ENCODE measurements at regions not wholly inside any gene's neighbourhood (a gene's known extent, or its start where the extent isn't known, plus 50 kb on each side); places are given as distances from the start of the nearest gene placed in this dataset.
"Not testable (repeated sequence)": the region's sequence is repeated elsewhere in the genome, so short reads cannot be mapped to it uniquely, and the experiment has no call there.

DNA sequence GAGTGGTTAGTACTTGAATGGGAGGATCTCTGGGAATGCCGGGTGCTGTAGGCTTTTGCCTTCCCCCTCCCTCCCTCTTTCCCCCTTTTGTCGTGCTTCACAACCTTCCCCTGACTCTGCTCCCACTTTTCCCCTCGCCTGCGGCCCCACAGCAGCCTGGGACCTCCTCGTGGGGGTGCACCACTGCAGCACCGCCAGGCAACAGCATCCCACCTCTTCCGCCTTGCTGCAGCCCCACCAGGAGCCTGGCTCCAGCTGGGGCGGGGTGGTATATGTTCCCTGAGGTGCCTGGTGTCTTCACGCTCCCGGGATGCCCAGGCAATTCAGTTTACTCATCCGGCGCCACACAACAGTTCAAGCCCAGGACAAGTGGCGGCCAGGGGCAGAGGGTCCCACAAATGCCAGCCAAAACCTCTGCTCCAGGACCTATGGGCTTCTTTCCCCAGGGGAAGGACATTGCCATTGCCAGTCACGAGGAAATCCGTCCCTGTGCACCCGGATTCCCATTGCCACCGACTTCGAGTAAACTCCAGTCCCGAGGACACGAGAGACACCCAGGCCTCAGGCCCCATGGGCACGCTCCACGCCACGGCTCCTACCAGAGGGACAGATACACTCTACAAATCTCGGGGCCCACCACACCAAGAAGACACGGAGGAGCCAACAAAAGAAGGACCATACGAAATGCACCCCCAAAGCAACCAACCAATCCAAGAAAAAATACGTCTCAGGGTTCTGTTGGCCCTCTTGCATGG, 181.7 kb downstream of the ALG10 start:
- no peak for DNase-seq

DNA sequence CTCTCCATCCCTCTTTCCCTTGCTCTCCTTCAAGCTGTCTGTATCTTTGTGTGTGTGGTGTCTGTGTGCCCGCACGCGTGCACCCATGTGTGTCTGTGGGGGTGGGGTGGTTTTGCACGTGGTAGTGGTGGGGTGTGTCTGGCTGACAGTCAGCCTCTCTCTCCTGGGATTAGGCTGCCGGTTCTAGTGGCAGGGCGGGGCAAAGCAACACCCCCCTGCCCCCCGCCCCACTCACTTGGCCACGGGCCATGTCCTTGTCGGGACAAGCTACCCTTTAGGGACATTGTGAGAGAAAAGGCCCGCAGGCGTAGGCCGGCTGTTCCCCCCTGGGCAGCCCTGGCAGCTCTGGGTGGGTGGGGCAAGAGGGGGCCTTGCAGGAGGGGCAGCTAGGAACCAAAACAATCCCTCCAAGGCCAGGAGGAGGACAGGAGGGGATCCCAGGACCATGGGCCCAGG, 182.6 kb downstream of the ALG10 start:
- DNase-seq = no peak

DNA sequence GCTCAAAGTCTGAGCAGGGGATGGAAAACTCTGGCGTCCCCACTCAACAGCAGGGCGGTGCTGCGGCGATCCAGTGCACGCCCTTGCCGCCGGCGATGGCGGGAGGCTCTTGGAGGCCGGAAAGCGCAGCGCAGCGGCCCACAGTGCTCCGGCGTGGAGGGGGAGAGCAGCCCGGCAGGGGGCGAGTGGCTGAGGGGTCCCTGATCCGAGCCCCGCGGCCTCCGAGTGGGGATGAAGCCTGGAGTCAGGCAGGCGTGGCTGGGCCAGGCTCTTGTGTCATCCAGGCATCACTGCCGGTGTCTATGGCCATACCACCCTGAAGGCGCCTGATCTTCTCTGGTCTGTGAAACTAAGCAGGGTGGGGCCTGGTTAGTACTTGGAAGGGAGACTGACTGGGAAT, 183.1 kb downstream of the ALG10 start:
- DNase-seq = no peak

DNA sequence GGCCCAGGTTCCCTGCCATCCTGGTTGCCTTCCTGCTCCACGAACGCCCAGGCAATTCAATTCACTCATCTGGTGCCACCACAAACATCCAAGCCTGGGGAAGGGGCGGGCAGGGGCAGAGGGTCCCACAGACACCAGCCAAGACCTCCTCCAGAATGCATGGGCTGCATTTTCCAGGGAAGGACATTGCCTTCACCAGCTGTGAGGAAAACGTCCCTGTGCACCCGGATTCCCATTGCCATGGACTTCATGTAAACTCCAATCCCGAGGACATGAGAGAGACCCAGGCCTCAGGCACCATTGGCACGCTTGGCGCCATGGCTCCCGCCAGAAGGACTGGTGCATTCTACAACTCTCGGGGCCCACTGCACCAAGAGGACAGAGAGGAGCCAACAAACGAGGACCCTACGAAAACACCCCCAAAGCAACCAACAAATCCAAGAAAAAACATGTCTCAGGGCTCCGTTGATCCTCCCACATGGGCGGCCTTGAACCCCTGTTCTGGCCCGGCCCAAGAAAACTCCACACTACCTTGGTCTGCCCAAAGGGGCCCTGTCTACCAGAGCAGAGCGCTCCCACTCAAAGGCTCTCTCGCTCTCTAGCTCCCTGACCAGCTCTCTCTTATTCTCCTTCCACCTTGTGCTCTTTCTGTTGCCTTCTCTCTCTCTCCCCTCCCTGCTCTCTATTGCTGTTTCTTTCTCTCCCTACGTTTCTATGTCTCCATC, 183.9 kb downstream of the ALG10 start:
- DNase-seq = no peak

DNA sequence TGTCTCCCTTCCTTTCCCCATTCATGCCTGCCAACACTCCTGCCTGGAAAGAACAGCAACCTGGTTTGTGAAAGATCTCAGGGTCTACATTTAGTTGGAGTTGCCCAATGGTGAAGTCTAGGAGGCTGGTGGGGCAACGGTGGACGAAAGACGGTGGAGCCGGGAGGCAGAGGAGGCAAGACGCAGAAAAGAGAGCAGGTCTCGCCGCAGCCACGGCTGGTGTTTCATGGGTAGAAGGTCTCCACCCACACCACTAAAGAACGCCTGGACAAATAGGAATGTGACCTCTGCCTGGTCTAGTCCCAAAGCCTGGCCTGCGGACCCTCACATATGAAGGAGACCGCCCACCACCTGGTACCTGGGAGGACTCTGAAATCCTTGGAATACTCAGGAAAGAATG, 185.6 kb downstream of the ALG10 start:
- DNase-seq = no peak

DNA sequence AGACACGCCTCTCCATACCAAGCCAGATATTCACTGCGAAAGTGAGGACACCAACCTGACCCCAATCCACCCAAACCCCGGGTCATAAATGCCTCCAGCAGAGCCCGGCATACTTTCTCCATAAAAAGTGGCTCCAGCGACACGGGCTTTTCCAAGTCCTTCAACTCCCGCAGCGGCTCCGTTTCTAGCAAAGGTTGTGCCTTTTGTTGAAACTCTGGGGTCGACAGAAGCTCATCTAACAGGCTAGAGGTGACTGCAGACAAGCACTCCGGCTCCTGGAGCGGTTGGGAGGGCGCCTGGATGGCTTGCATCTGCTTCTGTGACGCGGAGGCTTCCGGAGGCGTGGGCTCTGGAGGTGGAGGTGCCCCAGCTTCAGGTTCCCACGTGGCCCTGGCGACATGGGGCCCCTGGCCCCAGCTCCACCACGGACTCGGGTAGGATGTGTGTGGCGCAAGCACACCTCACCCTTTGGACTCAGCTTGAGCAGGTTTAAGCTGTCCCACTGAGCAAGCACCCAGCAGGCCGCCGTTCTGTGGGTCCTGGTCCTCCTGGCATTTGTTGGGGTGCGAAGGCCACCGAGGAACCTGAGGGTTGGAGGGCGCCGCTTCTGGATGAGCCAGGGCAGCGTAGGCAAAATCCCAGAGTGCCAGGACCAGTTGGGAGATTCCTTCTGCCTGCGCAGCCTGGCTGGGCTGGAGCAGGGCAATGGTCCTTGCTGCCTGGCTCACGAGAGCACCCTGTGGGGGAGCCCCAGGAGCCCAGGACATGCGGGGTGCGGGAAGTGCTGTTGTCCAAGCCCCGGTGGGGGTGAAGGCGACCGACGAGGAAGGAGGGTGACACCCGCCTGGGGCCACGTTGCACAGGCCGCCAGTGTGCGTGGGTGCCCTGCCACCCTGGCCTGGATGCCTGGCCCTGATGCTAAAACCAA, 186.3 kb downstream of the ALG10 start:
- no peak for DNase-seq

DNA sequence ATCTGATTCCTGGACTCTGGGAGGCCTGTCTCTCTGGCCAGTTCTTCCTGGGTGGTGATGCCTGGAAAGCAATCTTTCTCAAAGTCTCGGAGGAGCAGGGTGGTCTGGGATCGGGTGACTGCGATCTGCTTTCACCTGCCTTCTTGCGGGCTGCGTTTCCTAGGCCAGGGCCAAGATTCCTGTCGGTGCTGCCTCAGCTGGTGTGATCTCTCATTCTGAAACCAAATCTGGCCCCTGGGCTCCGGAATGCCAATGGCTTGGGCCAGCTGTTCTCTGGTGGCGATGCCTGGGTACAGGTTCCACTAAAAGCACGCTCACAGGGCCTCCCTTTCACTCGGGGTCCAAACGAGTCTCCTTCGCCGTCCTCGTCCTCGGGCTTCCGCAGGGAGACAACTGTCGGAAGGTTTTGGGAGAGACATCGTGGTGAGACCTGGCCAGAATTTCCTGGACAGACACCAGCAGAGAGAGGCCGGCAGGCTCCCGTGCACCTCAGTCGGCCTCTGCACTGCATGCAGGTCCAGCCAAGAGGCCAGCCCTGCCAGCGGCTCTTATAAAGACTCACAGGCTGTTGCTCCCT, 187.1 kb downstream of the ALG10 start:
- DNase-seq = no peak

DNA sequence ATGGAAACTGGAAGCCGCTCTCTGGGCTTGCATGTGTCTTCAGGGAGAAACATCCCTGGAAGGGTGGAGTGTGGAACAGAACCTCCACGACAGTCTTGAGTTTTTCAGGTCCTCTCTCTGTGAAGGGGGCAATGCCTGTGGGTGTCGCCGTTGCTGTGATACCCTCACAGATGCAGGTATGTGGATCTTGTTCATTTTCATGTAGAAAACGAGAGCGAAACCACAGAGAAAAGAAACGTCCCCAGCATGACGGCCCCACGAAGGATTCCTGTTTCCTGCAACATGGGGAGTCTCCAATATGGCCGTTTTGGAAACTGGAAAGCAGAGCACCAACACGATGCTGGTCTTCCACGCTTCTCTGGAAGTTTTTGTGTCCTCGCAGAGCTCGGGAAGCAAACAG, 187.9 kb downstream of the ALG10 start:
- DNase-seq = no peak

DNA sequence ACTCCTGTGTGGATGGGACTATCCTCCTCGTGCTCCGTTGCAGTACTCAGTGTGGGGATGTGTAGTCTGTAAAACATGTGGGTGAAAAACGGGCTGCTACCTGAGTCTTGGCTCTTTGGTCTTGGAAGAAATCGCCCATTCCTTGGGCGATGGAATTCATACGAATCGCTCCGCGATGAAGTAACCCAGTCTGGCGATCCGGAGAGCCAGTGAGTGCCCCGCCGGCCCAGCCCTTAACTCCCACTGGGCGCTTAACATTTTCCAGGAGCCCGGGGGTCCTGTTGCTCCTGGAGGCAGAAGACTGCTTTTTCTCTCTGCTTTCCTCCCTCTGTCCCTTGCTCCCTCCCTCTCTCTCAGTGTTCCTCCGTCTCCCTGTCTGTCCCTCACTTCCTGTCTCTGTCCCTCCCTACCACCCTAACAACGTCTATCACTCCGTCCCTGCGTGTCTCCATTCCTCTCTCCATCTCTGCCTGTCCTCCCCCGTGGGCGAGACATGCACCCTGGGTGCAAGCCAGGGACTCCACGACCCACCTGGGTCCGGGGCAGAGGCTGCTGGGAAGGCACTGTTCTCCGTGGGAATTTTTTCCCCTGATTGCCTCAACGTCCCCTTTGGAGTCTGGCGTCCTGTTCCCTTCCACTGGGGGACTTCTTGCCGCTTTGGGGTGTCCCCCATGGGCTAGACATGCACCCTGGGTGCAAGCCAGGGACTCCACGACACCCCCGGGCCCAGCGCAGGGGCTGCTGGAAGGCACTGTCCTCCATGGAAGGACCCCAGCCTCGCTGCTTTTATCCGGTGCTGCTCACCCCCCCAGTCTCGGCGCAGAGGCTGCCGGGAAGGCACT, 188.6 kb downstream of the ALG10 start:
- DNase-seq = no peak

DNA sequence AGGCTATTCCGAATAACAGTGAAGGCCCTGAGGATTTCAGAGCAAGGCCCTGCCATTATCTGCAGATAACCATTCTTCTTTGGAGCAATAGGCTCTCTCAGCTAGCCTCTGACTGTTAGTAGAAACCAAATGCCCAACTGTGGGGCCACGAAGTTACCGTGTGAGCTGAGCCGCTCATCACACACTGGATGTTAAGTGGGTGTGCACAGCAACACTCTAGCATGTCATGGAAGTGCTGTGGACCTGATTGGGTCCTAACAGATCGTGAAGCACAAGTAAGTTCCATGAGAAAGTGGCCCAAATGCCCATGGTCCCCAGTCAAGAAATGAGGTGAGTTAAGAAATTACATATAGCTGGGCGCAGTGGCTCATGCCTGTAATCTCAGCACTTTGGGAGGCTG, 190.4 kb downstream of the ALG10 start:
- no peak for DNase-seq

DNA sequence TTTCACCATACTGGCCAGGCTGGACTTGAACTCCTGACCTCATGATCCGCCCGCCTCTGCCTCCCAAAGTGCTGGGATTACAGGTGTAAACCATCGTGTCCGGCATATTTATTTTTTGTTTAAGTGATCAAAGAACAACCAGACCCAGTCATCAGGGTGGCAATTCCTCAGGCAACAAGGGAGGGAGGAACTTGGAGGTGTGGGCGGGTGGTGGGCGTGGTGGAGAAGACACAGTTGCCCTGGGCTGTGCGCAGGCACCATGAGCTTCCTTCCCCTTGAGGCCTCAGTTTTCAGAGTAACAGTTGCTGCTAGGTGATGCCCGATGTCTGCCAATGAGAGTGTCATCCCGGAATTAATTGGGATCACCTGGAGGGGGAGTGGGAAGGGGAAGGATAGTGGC, 191.7 kb downstream of the ALG10 start:
- no peak for DNase-seq

DNA sequence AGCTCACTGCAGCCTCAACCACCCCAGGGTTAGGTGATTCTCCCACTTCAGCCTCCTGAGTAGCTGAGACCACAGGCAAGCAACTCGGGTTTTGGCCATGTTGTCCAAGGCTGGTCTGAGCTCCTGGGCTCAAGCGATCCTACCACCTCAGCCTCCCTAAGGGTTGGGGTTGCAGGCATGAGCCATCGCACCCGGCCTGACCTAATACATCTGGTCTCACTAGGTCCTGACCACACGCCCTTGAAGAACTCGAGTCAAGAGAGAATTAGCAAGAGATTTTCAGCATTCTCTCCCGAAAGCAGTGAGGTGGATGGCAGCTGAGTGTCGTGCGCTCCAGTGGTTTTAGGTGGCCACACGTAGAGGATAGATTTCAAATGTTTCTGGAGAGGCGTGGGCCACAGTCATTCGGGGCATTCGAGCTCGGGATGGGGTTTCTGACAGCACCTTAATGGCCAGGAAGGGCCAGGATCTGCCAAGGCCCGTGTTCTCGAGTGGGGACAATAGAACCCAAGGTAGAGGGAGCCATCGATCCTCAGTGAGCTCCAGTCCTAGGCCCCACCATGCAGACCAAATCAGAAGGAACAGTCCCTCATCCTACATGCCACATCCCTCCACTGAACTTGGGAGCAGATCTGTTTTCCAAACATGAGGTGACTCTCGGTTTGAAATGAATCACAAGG, 193.1 kb downstream of the ALG10 start:
- DNase-seq = no peak

DNA sequence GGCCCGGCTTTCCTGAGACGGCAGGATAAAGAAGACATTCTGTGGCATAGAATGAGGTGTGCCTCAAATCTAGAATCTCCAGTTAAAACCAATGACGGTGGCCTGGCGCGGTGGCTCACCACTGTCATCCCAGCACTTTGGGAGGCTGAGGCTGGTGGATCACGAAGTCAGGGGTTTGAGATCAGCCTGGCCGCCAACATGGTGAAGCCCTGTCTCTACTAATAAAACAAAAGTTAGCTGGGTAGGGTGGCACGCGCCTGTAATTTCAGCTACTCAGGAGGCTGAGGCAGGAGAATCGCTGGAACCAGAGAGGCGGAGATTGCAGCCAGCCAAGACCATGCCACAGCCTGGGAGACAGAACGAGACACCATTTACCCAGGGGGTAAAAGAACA, 193.6 kb downstream of the ALG10 start:
- no peak for DNase-seq

DNA sequence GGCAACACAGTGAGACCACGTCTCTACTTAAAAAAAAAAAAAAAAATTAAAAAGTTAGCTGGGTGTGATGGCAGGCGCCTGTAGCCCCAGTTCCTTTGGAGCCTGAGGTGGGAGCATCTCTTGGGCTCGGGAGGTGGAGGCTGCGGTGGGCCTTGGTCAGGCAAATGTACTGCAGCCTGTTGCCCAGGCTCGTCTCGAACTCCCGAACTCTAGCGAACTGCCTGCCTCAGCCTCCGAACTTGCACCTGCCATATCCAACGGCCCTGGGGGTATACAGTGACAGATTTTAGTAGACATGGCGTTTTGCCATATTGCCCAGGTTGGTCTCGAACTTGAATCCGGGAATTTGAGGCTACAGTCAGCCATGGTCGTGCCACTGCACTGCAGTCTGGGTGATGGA, 195.4 kb downstream of the ALG10 start:
- DNase-seq = no peak

DNA sequence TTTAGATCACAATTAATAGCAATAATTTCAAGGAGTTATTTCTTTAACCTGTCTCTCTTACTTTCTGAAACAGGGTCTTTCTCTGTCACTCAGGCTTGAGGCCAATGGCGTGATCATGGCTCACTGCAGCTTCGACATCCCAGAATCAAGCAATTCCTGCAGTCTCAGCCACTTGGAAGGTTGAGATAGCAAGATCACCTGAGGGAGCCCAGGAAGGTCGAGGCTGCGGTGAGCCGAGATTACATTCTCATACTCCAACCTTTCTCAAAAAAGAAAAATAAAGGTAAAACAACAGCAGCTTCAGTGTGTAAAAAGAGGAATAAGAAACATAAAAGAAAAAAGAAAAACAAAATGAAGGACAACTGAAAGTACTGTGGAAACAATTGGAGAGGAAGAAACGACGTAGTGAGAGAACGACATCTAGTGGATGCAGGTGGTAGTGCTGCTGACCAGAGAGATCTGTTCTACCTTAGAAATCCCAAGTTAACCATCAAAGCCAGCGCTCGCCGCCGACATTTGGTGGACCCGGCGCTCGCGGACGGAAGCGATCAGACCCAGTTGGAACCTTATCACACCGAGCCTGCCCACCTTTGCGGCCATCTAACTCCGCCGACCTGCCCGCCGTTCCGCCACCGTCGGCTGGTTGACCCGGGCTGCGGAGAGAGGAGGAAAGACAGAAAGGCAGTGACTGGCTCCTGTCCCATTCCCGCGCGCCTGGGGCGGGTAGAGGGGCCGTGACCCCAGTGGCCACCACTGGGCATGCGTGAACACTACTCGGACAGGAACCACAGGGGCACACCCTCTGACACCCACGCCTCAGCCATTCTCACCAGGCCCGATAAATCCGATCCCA, 196.1 kb downstream of the ALG10 start:
- DNase-seq = peak; percentile 63 to 70

DNA sequence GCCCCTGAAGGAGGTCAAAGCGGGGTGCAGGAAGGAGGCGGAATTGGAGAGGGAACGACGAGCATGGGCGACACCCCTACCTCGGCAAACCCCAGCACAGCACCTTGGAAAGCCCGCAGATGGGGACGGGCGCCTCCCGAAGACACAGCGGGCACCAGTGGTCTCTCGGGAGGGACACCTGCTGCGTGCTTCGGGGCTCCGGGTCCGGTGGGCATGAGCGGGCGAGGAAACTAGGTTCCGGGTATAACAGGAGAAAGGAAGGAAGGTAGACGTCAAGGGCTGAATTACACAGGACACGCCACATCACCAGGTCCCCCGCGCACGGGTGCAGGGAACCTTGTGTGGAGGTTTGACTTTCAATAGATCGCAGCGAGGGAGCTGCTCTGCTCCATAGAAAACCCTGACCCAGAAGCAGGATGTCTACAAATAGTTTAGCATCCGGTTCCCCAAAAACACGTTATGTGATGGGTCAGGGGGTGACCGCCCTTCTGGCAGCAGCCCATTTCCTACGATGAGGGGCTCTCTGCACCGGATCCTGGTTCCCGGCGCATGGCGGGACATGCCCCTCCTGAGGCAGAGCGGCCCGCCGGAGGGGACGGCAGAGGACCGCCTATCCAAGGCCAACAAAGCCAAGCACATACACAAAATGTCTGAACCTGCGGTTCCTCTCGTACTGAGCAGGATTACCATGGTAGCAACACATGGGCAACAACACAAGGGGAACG, 196.9 kb downstream of the ALG10 start:
- DNase-seq = no peak

DNA sequence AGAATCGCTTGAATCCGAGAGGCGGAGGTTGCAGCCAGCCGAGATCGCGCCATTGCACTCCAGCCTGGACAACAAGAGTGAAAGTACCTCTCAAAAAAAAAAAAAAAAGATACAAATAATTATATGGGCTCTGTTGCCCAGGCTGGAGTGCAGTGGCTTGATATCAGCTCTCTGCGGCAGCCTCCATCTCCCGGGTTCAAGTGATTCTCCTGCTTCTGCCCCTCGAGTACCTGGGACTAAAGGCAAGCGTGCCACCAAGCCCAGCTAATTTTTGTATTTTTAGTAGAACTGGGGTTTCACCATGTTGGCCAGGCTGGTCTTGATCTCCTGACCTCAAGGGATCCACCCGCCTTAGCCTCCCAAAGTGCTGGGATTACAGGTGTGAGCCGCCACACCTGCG, 197.8 kb downstream of the ALG10 start:
- not testable (repeated sequence) for DNase-seq

DNA sequence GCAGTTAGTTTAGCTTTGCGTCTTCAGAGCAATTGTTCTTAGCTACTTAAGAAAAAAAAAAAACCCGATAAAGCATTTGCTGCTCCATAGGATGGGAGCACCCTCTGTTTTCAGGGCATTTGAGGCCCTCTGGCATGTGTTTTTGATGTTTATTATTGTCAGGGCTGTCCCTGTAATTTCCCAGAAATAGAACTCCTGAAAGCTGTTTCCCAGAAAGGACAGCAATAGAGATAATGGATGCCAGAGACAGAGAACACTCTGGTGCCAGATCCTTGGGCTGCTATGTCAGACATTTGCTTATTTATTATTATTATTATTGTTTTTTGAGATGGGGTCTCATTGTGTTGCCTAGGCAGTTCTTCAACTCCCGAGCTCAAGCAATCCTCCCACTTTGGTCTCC, 201.3 kb downstream of the ALG10 start:
- no peak for DNase-seq

DNA sequence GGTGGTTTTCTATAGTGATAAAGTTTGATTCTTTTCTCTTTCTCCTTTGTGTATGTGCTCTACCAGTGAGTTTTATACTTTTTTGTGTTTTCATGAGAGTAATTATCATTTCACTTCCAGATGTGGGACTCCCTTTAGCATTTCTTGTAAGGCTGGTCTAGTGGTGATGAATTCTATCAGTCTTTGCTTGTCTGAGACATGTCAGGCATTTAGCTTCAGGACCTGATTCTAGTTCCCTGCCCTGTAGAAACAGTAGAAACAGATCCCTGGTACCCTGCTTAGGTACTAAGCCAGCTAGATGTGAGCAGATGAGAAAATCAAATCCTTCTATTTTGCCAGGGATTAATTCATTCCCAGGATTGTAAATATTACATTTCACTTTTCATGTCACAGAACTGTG, 203.7 kb downstream of the ALG10 start:
- DNase-seq = not testable (repeated sequence)

DNA sequence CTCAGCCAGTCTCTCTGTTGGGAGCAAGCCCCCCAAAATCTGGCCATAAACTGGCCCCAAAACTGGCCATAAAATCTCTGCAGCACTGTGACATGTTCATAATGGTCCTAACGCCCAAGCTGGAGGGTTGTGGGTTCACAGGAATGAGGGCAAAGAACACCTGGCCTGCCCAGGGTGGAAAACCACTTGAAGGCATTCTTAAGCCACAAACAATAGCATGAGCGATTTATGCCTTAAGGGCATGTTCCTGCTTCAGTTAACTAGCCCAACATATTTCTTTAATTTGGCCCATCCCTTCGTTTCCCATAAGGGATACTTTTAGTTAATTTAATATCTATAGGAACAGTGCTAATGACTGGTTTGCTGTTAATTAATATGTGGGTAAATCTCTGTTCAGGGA, 205.8 kb downstream of the ALG10 start:
- DNase-seq = not testable (repeated sequence)

Data from CD4-positive, alpha-beta T cell treated with Interleukin-4 for 1 hour (primary cell).